ENCODE measurements at regions not wholly inside any gene's neighbourhood (a gene's known extent, or its start where the extent isn't known, plus 50 kb on each side); places are given as distances from the start of the nearest gene placed in this dataset.

DNA sequence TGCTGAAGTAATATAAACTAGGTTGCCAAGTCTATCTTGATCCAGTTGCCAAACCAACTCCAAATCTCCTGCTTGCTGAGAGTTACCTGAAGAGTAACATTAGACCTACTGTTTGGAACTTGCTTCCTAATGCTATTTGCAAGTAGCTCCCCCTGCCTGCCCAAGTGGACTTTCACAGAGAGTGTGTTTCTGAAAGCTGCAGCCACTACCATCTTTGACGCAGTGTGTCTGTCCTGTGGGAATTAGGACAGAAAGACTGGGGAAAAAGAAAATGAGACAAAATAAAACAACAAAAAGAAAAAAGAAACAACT is 195.0 kb upstream of the HS3ST1 start:
- Histone ChIP-seq H3K27ac (no peak overlapping the region), H3K27me3 (no peaks in the 10 kb centered on the region), H3K4me1 (peaks cover 0 to 7% (median 0%) of the 10 kb centered on the region in 4 donors), H3K4me3 (no peak overlapping the region), H3K9me3 (no peaks in the 10 kb centered on the region), H3K36me3 (no peaks in the 10 kb centered on the region)
- DNase-seq (ENCODE audit: low spot score in 2 of 2), result no peak
- TF ChIP-seq EP300 (IDR thresholded peaks at IDR 0.05) (no peak), POLR2A (IDR thresholded peaks at IDR 0.05) (no peak)
- TF ChIP-seq, protein P1, sequence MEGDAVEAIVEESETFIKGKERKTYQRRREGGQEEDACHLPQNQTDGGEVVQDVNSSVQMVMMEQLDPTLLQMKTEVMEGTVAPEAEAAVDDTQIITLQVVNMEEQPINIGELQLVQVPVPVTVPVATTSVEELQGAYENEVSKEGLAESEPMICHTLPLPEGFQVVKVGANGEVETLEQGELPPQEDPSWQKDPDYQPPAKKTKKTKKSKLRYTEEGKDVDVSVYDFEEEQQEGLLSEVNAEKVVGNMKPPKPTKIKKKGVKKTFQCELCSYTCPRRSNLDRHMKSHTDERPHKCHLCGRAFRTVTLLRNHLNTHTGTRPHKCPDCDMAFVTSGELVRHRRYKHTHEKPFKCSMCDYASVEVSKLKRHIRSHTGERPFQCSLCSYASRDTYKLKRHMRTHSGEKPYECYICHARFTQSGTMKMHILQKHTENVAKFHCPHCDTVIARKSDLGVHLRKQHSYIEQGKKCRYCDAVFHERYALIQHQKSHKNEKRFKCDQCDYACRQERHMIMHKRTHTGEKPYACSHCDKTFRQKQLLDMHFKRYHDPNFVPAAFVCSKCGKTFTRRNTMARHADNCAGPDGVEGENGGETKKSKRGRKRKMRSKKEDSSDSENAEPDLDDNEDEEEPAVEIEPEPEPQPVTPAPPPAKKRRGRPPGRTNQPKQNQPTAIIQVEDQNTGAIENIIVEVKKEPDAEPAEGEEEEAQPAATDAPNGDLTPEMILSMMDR (IDR thresholded peaks at IDR 0.05), result peak in 1 of 5 experiments; percentile 17
- 77 to 80% methylated on average over 1 of the region's 1 CpG for WGBS, 2 donors

GRCh38 chr4:11622961-11623725 is 194.4 kb upstream of the HS3ST1 start:
- DNase-seq (ENCODE audit: low spot score in 2 of 2), result no peak
- 91 to 92% methylated on average over 10 of the region's 10 CpGs for WGBS, 2 donors
- Histone ChIP-seq H3K4me3 (no peak overlapping the region), H3K27ac (no peak overlapping the region), H3K4me1 (peaks cover 0 to 7% (median 0%) of the 10 kb centered on the region in 4 donors), H3K9me3 (no peaks in the 10 kb centered on the region), H3K27me3 (no peaks in the 10 kb centered on the region), H3K36me3 (no peaks in the 10 kb centered on the region)
- TF ChIP-seq, protein P1 (IDR thresholded peaks at IDR 0.05), result no peak
- TF ChIP-seq EP300 (IDR thresholded peaks at IDR 0.05), result no peak
- no peak for TF ChIP-seq POLR2A (IDR thresholded peaks at IDR 0.05)

DNA sequence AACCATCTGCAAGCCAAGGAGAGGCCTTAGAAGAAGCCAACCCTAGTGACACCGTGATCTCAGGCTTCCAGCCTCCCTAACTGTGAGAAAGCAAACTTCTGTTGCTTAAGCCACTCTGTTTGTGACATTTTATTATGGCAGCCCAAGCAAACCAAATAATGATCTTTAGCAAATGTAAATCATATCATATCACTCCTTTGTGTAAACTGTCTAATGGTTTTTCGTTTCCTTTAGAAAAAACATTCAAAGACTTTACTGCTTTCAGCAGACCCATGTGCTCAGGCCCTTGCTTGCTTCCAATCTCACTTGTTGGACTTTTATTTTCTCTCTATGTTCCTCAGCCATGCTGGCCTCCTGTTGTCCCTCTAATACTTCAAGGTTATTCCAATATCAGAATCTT is 192.2 kb upstream of the HS3ST1 start:
- WGBS, 2 donors, result 77 to 83% methylated on average over 2 of the region's 2 CpGs

DNA sequence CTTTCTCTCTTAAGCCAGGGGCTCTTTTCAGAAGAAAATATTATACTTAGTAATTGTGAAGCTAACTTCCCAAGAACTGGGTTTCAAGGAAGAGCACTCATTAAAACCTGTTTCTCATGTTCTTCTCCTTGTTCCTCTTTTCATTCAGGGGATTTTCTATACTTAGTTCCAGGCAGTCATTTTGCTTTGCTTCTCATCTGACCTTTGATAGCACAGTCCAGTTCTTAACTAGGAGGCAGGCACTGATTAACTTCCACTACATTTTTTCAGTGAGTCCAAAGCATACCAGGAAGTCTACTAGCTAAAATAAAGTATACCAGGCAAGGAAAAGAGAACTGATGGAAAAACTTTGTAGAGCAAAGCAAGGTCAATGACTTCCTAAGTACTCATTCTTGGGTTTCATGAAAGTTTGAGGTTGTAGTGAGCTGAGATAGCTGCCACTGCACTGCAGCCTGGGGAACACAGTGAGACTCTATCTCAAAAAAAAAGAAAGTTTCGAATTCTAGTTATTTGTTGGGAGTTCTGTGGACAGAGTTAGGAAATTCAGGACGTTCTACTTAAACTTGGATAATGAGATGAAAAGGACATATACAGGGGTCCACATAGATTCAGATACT is 190.1 kb upstream of the HS3ST1 start:
- WGBS, 2 donors, result 49 to 97% methylated on average over 2 of the region's 2 CpGs
- no peak for TF ChIP-seq EP300 (IDR thresholded peaks at IDR 0.05)
- TF ChIP-seq POLR2A (IDR thresholded peaks at IDR 0.05), result no peak
- TF ChIP-seq, protein P1 (IDR thresholded peaks at IDR 0.05), result no peak
- no peak overlapping the region for H3K27ac ChIP-seq

More for the DNA sequence above, 192.2 kb upstream of the HS3ST1 start:
- Histone ChIP-seq H3K4me3 (no peak overlapping the region), H3K27ac (no peak overlapping the region), H3K9me3 (no peaks in the 10 kb centered on the region), H3K27me3 (no peaks in the 10 kb centered on the region), H3K36me3 (no peaks in the 10 kb centered on the region), H3K4me1 (peaks cover 0 to 7% (median 0%) of the 10 kb centered on the region in 4 donors)
- no peak for TF ChIP-seq EP300 (IDR thresholded peaks at IDR 0.05)
- TF ChIP-seq POLR2A (IDR thresholded peaks at IDR 0.05), result no peak
- no peak for DNase-seq (ENCODE audit: low spot score in 2 of 2)

DNA sequence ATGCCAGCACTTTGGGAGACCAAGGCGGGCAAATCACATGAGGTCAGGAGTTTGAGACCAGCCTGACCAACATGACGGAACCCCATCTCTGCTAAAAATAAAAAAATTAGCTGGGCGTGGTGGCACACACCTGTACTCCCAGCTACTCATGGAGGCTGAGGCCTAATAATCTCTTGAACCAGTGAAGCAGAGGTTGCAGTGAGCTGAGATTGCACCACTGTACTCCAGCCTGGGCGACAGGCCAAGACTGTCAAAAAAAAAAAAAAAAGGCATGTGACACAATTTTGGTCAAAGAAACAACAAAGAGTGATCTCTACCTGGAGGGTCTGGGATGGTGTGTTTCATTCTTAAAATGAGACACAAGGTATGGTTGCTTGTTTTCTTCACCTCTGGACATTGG is 188.2 kb upstream of the HS3ST1 start:
- peaks cover 0 to 10% (median 0%) of the 10 kb centered on the region in 4 donors for H3K4me1 ChIP-seq
- no peaks in the 10 kb centered on the region for H3K9me3 ChIP-seq
- H3K4me3 ChIP-seq, result no peak overlapping the region
- no peak overlapping the region for H3K27ac ChIP-seq
- TF ChIP-seq EP300 (IDR thresholded peaks at IDR 0.05) (no peak), POLR2A (IDR thresholded peaks at IDR 0.05) (no peak)
- TF ChIP-seq, protein P1 (IDR thresholded peaks at IDR 0.05), result no peak
- H3K27me3 ChIP-seq, result no peaks in the 10 kb centered on the region
- no peak for DNase-seq (ENCODE audit: low spot score in 2 of 2)
- 93% methylated on average over 4 of the region's 4 CpGs for WGBS, 2 donors
- H3K36me3 ChIP-seq, result no peaks in the 10 kb centered on the region

More for the DNA sequence above, 190.1 kb upstream of the HS3ST1 start:
- Histone ChIP-seq H3K27me3 (no peaks in the 10 kb centered on the region), H3K4me1 (peaks cover 0 to 8% (median 0%) of the 10 kb centered on the region in 4 donors), H3K36me3 (no peaks in the 10 kb centered on the region), H3K4me3 (no peak overlapping the region), H3K9me3 (no peaks in the 10 kb centered on the region)
- DNase-seq (ENCODE audit: low spot score in 2 of 2), result no peak

Data from tibial nerve (tissue), 4 donors.